ENCODE measurements at regions not wholly inside any gene's neighbourhood (a gene's known extent, or its start where the extent isn't known, plus 50 kb on each side); places are given as distances from the start of the nearest gene placed in this dataset.

DNA sequence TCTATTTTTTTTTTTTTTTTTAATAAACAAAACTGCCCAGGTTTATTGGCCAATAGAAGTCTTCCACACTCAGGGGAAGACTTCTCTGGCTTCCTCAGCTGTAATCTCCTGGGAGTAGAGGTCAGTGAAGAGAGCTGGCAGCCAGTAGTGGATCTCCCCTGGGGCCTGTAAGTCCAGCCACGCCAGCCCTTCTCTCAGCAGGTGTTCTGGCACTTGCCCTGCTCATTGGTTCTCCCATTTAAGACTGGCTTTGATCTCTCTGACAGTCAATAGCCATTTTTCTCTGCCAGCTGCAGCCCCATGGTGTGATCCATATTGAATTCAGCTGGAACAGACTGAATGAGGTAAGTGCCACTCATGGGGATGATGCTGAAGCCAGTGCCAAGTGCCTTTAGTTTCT, 170.6 kb upstream of the SPHKAP start:
- DNase-seq (ENCODE audit: low read depth): no peak

DNA sequence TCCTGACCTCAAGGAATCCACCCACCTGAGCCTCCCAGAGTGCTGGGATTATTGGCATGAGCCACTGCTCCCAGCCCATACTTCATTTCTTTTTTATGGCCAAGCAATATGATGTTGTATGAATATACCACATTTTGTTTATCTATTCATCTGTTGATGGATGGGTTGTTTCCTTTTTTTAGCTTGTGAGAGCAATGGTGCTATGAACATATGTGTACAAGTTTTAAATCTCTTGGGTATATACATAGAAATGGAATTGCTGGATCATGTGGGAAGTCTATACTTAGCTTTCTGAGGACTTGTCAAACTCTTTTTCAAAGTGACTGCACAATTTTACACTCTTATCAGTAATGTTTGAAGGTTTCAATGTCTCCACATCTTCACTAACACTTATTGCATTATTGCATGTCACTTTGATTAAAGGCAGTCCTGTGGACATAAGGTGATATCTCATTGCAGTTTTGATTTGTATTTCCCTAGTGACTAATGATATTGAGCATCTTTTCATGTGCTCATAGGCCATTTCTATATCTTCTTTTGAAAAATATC, 167.1 kb upstream of the SPHKAP start:
- no peak for DNase-seq (ENCODE audit: low read depth)

- no peak for DNase-seq (ENCODE audit: low read depth)
Observed at GRCh38 chr2:228344531-228344930, 163.0 kb upstream of the SPHKAP start.

GRCh38 chr2:228339525-228339924, 158.0 kb upstream of the SPHKAP start:
- no peak for DNase-seq (ENCODE audit: low read depth)

DNA sequence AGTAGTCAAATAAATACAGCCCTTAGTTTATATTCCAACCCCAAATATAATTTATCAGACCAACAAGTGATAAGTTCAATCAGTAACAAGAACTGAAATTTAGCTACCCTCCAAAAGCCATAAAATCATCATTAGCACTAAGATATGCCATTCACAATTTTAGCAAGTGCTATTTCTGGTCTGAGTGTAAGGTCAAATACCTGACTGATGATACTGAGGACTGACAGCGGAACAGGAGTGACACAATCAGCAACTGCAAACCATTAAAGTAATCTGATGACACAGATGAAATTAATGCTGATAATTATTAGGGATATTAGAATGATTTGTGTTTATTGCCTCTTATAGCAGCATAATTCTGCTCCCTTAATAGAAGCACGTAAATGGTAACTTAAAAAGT, 152.7 kb upstream of the SPHKAP start:
- no peak for DNase-seq (ENCODE audit: low read depth)

DNA sequence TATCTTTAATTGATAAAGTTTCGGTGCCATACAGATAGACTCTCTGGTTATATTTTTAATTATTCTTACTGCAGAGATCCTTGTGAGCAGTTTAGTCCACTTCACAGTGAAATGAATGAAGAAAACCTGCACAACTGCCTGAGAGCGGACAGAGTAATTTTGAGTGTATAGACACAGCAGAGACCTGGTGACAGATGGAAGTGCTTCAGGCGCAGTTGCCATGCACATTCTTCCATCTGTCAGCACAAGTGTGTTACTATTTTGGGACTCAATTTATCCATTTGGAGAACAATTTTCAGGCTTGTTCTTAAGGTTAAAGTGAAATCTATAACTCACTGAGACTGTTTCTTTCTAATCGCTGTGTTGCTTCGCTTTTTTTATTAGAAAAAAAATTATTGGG, 147.8 kb upstream of the SPHKAP start:
- no peak for DNase-seq (ENCODE audit: low read depth)

- DNase-seq (ENCODE audit: low read depth): no peak
Observed at GRCh38 chr2:228321015-228321414, 139.5 kb upstream of the SPHKAP start.

GRCh38 chr2:228318218-228318617, 136.7 kb upstream of the SPHKAP start:
- peak; percentile 48 for DNase-seq (ENCODE audit: low read depth)

- no peak for DNase-seq (ENCODE audit: low read depth)
Observed at GRCh38 chr2:228312172-228312571, 130.7 kb upstream of the SPHKAP start.

DNA sequence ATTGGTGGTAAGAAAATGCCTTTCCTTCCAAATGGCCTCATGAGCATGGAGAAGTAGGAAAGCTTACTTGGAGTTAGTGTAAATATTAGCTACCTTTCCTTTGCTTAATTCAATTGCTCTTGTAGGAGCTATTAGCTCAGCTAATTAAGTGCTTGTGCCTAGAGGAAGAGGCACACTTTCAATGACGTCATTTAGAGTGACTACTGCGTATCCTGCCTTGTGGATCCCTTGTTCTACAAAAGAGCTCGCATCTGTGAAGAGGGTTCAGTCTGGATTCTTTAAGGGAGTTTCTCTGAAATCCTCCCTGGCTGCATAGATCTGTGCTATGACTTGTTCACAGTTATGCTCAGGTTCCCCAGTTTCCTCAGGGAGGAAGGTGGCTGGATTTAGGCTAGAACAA, 122.5 kb upstream of the SPHKAP start:
- DNase-seq (ENCODE audit: low read depth): no peak

- DNase-seq (ENCODE audit: low read depth): no peak
Observed at GRCh38 chr2:228283491-228284171, 102.1 kb upstream of the SPHKAP start.

DNA sequence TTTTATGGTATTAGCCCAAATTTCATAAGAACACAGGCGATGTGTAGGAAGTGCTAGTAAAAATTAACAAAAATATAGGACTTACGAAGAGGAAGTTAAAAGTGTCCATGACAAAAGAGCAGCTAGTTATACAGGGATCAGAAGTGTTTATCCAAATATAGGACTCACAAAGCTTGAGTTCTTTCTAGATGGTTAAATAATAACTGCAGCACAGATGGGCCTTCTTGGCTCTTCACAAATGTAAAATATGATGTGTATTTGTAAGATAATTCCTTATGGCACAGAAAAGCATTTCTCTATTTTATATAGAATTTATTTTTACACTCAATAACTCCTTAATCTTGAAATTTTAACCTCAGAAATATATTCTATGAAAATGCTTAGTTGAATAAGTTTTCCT, 100.9 kb upstream of the SPHKAP start:
- no peak for DNase-seq (ENCODE audit: low read depth)

GRCh38 chr2:228273159-228273558, 91.7 kb upstream of the SPHKAP start:
- DNase-seq (ENCODE audit: low read depth): no peak

DNA sequence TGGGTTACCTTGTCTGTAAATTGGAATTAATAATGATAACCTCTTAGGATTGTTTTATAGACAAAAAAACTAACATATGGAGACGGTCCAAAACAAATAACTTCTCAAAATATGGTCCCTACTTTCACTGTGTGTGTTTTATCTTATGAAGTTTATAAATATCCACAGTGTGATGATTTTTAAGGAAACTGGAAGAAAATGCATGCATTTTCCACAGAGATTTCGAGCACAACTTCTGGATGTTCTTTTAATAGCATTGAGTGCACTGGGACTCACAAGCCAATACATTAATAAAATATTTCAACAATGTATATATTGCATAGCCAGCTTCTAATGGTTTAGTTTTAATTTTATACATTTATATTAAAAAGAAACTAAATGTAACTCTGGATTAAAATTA, 87.9 kb upstream of the SPHKAP start:
- DNase-seq (ENCODE audit: low read depth): no peak

GRCh38 chr2:228268756-228269155, 87.3 kb upstream of the SPHKAP start:
- DNase-seq (ENCODE audit: low read depth): no peak

DNA sequence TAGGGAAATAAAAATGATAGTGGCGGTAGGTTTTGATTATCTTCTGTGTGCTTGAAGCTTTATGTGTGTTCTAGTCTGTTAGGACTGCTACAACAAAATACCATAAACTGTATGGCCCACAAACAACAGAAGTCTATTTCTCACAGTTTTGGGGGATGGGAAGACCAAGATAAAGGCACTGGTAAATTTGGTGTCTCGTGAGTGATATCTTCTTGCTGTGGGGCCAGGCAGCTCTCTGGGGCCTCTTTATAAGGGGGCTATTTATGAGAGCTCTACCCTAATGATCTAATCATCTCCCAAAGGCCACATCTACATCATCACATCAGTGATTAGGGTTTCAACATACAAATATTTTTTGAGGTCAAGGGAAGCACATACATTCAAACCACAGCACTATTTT, 86.8 kb upstream of the SPHKAP start:
- DNase-seq (ENCODE audit: low read depth): no peak

- DNase-seq (ENCODE audit: low read depth): no peak
Observed at GRCh38 chr2:228263156-228263555, 81.7 kb upstream of the SPHKAP start.

DNA sequence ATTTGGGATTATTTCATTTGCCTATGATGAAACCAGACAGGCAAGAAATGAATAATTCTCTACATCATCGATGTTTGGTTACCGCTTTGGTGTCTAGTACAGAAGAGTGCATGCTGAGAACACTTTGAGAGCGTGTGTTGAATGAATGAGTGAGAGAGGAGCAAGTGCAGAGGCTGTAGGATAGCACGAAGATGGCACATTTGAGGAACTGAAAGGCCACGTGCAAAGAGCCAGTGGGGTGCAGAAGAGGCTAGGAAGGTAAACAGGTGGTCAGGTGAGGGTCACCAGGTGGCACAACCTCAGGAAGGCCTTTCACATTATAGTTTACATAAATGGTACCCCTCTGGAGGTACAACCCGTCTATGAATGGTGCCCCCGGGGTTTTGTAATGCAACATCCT, 80.1 kb upstream of the SPHKAP start:
- DNase-seq (ENCODE audit: low read depth): no peak

- no peak for DNase-seq (ENCODE audit: low read depth)
Observed at GRCh38 chr2:228257379-228257778, 75.9 kb upstream of the SPHKAP start.

DNA sequence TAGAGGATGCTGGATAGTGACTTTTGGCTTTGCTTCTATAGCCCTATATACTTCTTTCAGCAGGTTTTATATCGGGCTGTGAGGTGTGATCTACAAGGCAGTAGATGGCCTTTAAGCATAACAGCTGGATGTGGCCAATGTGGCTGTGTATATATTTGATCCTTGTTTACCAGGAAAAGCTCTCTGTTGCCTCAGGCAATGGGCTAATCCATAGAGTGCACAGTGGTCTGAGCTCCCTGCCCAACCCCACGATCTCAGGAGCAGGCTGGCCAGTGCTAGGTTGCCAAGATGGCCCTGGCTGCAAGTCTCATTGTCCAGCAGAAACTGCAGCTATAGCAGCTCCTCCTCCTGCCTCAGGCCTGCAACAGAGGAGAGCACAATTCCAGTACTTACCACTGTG, 72.3 kb upstream of the SPHKAP start:
- DNase-seq (ENCODE audit: low read depth): no peak

GRCh38 chr2:228247335-228247734, 65.8 kb upstream of the SPHKAP start:
- DNase-seq (ENCODE audit: low read depth): no peak

GRCh38 chr2:228245601-228246000, 64.1 kb upstream of the SPHKAP start:
- DNase-seq (ENCODE audit: low read depth): no peak

DNA sequence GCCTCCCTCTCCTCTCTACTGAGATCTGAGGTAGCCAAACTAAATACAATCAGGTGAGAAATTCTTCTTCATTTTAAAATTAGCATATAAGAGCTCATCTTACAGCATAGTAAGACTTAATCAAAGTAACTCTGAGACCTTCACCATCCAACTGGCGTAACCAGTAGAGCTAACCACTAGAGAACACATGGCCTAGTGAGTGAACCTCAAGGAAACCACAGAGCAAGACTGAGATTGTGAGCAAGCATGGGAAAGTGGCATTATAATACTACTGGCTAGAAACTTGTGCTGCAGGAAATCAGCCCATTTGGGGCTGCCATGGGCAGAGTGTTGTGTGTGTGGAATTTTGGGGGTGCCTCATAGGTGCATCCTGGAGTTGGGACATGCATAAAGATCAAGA, 61.1 kb upstream of the SPHKAP start:
- no peak for DNase-seq (ENCODE audit: low read depth)
